ENCODE measurements at regions not wholly inside any gene's neighbourhood (a gene's known extent, or its start where the extent isn't known, plus 50 kb on each side); places are given as distances from the start of the nearest gene placed in this dataset.
A peak's percentile ranks its signal among the peaks of the same experiment; 100 is the strongest.

- no peak for TF ChIP-seq CTCF (IDR thresholded peaks at IDR 0.05)
- intact Hi-C loops (cut with DNase I), result loop anchor here in 3 of 10 donors (10.0 kb wide), 2 partner anchors 343 to 443 kb away; partner anchors contain the start of gene NOS2 (in 2 of the 3)
- no peak for ATAC-seq
- Histone ChIP-seq H3K9me3 (no peaks in the 10 kb centered on the region), H3K4me1 (peaks cover 0 to 13% (median 9%) of the 10 kb centered on the region in 9 donors), H3K27me3 (peaks cover 0 to 20% (median 7%) of the 10 kb centered on the region in 7 donors), H3K27ac (no peak overlapping the region), H3K4me3 (no peak overlapping the region), H3K36me3 (no peaks in the 10 kb centered on the region)
- DNase-seq, result no peak
- 73% methylated on average over 15 of the region's 15 CpGs for WGBS, 2 donors
Measured at GRCh38 chr17:28247671-28248555, 71.1 kb upstream of the TMEM97 start.

GRCh38 chr17:28249706-28250105, 69.3 kb upstream of the TMEM97 start:
- no peak for DNase-seq
- H3K27ac ChIP-seq, result no peak overlapping the region
- WGBS, 2 donors, result 84 to 86% methylated on average over 5 of the region's 5 CpGs
- peak in 1 of 8 donors; percentile 42 for ATAC-seq
- peaks cover 0 to 30% (median 12%) of the 10 kb centered on the region in 7 donors for H3K27me3 ChIP-seq
- peaks cover 0 to 13% (median 9%) of the 10 kb centered on the region in 9 donors for H3K4me1 ChIP-seq
- H3K4me3 ChIP-seq, result no peak overlapping the region
- no peaks in the 10 kb centered on the region for H3K36me3 ChIP-seq
- no peaks in the 10 kb centered on the region for H3K9me3 ChIP-seq
- TF ChIP-seq CTCF (IDR thresholded peaks at IDR 0.05), result no peak
- intact Hi-C loops (cut with DNase I), result loop anchor here (5.0 to 10.0 kb wide), 5 partner anchors 345 to 445 kb away; partner anchors contain the start of genes NOS2 (in 7 of the 10) and LYRM9 (in 4 of the 10)

- intact Hi-C loops (cut with DNase I), result loop anchor here in 8 of 10 donors (5.0 to 10.0 kb wide), 4 partner anchors 358 to 448 kb away; partner anchors contain the start of genes NOS2 (in 5 of the 8) and LYRM9 (in 4 of the 8)
- Histone ChIP-seq H3K4me3 (no peak overlapping the region), H3K9me3 (no peaks in the 10 kb centered on the region), H3K4me1 (peaks cover 0 to 13% (median 9%) of the 10 kb centered on the region in 9 donors), H3K36me3 (no peaks in the 10 kb centered on the region), H3K27ac (no peak overlapping the region), H3K27me3 (peaks cover 0 to 45% (median 15%) of the 10 kb centered on the region in 7 donors)
- DNase-seq (no peak), ATAC-seq (no peak)
- 85 to 87% methylated on average over 7 of the region's 7 CpGs for WGBS, 2 donors
- no peak for TF ChIP-seq CTCF (IDR thresholded peaks at IDR 0.05)
Measured at GRCh38 chr17:28252436-28252835, 66.6 kb upstream of the TMEM97 start.

GRCh38 chr17:28253663-28254062, 65.3 kb upstream of the TMEM97 start:
- H3K27me3 ChIP-seq, result peaks cover 0 to 45% (median 15%) of the 10 kb centered on the region in 7 donors
- no peak overlapping the region for H3K27ac ChIP-seq
- no peak for TF ChIP-seq CTCF (IDR thresholded peaks at IDR 0.05)
- no peaks in the 10 kb centered on the region for H3K9me3 ChIP-seq
- no peak overlapping the region for H3K4me3 ChIP-seq
- ATAC-seq (no peak), DNase-seq (no peak)
- no peaks in the 10 kb centered on the region for H3K36me3 ChIP-seq
- intact Hi-C loops (cut with DNase I), result loop anchor here in 8 of 10 donors (5.0 to 10.0 kb wide), 4 partner anchors 359 to 449 kb away; partner anchors contain the start of genes NOS2 (in 5 of the 8) and LYRM9 (in 4 of the 8)
- 89 to 91% methylated on average over 6 of the region's 6 CpGs for WGBS, 2 donors
- H3K4me1 ChIP-seq, result peaks cover 0 to 18% (median 9%) of the 10 kb centered on the region in 9 donors
